CD14-positive monocyte (primary cell): ENCODE measurements at regions not wholly inside any gene's neighbourhood (a gene's known extent, or its start where the extent isn't known, plus 50 kb on each side); places are given as distances from the start of the nearest gene placed in this dataset.

Source experiments
- DNase-seq, 3 donors: peaks; one replicate each; pipeline ENCODE4 v3.0.0-alpha.2; 2011 to 2022
- H2AFZ ChIP-seq: 2 replicates; pipeline ENCODE4 v1.6.0; 2012; ENCODE audit warnings: mild to moderate bottlenecking, low read depth, low read length, inconsistent platforms; ENCODE audit not compliant: insufficient read depth, poor library complexity, severe bottlenecking
- H3K27ac ChIP-seq, 2 donors: 1 replicate in 1 of 2; 2 replicates in 1 of 2; pipeline ENCODE4 v1.5.1; 2012 to 2013; ENCODE audit warnings: low read length in 2 of 2, control low read depth in 1 of 2, inconsistent platforms in 1 of 2, low read depth in 1 of 2, mild to moderate bottlenecking in 1 of 2
- H3K27me3 ChIP-seq, 2 donors: one replicate each; pipeline versions ENCODE4 v1.6.0 to v1.6.1; 2011 to 2013; ENCODE audit warnings: low read length in 2 of 2; ENCODE audit not compliant: control insufficient read depth in 2 of 2, insufficient read depth in 2 of 2
- H3K36me3 ChIP-seq, 2 donors: replicated peaks in 1 of 2; 1 replicate in 1 of 2; 2 replicates in 1 of 2; pipeline versions ENCODE4 v1.5.1 to v1.6.1; 2012 to 2013; ENCODE audit warnings: low read length in 2 of 2, control low read depth in 1 of 2, inconsistent platforms in 1 of 2, mild to moderate bottlenecking in 1 of 2; ENCODE audit not compliant: insufficient read depth in 2 of 2, control insufficient read depth in 1 of 2
- H3K4me1 ChIP-seq, 2 donors: 1 replicate in 1 of 2; 2 replicates in 1 of 2; pipeline versions ENCODE4 v1.5.1 to v1.6.1; 2012 to 2013; ENCODE audit warnings: low read length in 2 of 2, control low read depth in 1 of 2, inconsistent platforms in 1 of 2, mild to moderate bottlenecking in 1 of 2, moderate library complexity in 1 of 2; ENCODE audit not compliant: insufficient read depth in 2 of 2, control insufficient read depth in 1 of 2
- H3K4me2 ChIP-seq: replicated peaks from 2 replicates; pipeline ENCODE3; 2012; ENCODE audit warnings: low read length, moderate library complexity, mild to moderate bottlenecking; ENCODE audit not compliant: poor library complexity, severe bottlenecking; ENCODE audit errors: extremely low read depth
- H3K4me3 ChIP-seq, 3 experiments: fragments of 200-600 bp in 1 of 3; sonication (generic) in 1 of 3; replicated peaks in 1 of 3; 1 replicate in 2 of 3; 2 replicates in 1 of 3; pipeline ENCODE4 v1.5.1; 2011 to 2013; ENCODE audit warnings: low read length in 3 of 3, mild to moderate bottlenecking in 3 of 3, control low read depth in 2 of 3, low read depth in 2 of 3, inconsistent platforms in 1 of 3, moderate library complexity in 1 of 3
- H3K79me2 ChIP-seq: 2 replicates; pipeline ENCODE4 v1.6.0; 2012; ENCODE audit warnings: mild to moderate bottlenecking, control low read depth, inconsistent platforms, low read length, moderate library complexity; ENCODE audit not compliant: insufficient read depth
- H3K9ac ChIP-seq: 2 replicates; pipeline ENCODE4 v1.6.0; 2017; ENCODE audit warnings: low read length, mild to moderate bottlenecking; ENCODE audit not compliant: insufficient read depth, poor library complexity, severe bottlenecking
- H3K9me3 ChIP-seq, 2 donors: replicated peaks in 1 of 2; 1 replicate in 1 of 2; 2 replicates in 1 of 2; pipeline versions ENCODE4 v1.5.1 to v1.6.1; 2012 to 2013; ENCODE audit warnings: low read length in 2 of 2, control low read depth in 1 of 2; ENCODE audit not compliant: control insufficient read depth in 1 of 2, insufficient read depth in 1 of 2
- H4K20me1 ChIP-seq: 2 replicates; pipeline ENCODE4 v1.6.0; 2012; ENCODE audit warnings: mild to moderate bottlenecking, low read length, control low read depth, moderate library complexity; ENCODE audit not compliant: insufficient read depth
- H3K27ac Mint-ChIP-seq, 7 donors: one replicate each; pipeline ENCODE4 v1.8.0; 2020; ENCODE audit warnings: mild to moderate bottlenecking in 7 of 7, mixed read lengths in 7 of 7, moderate library complexity in 6 of 7, inconsistent platforms in 2 of 7
- H3K27me3 Mint-ChIP-seq, 3 donors: one replicate each; pipeline ENCODE4 v1.8.0; 2021 to 2022; ENCODE audit warnings: low read depth in 3 of 3, mild to moderate bottlenecking in 3 of 3, mixed read lengths in 3 of 3, moderate library complexity in 3 of 3, inconsistent platforms in 1 of 3
- H3K36me3 Mint-ChIP-seq, 2 donors: one replicate each; pipeline ENCODE4 v1.8.0; 2020; ENCODE audit warnings: mixed read lengths in 2 of 2, inconsistent platforms in 1 of 2, mild to moderate bottlenecking in 1 of 2
- H3K4me1 Mint-ChIP-seq: one replicate; pipeline ENCODE4 v1.8.0; 2020; ENCODE audit warnings: mild to moderate bottlenecking, mixed read lengths
- H3K4me3 Mint-ChIP-seq, 2 donors: one replicate each; pipeline ENCODE4 v1.8.0; 2020; ENCODE audit warnings: mild to moderate bottlenecking in 2 of 2, mixed read lengths in 2 of 2, moderate library complexity in 1 of 2
- H3K9me3 Mint-ChIP-seq, 7 donors: one replicate each; pipeline ENCODE4 v1.8.0; 2020 to 2022; ENCODE audit warnings: mixed read lengths in 7 of 7, mild to moderate bottlenecking in 6 of 7, moderate library complexity in 6 of 7, inconsistent platforms in 2 of 7
- CTCF ChIP-seq: fragments of 200-600 bp; IDR thresholded peaks from one replicate; pipeline ENCODE4 v1.8.0; 2022; ENCODE audit warnings: antibody characterized with exemption, mild to moderate bottlenecking
- WGBS: methylation state at CpG from one replicate; pipeline ENCODE4 v1.1.5; 2013; ENCODE audit warnings: missing lambda C conversion rate; ENCODE audit not compliant: insufficient coverage; 5-methylcytosine and 5-hydroxymethylcytosine counted together
- intact Hi-C, 2 donors: fragments of 100-400 bp; cut with micrococcal nuclease; formaldehyde crosslinking; loops; one replicate each; pipeline versions ENCODE4 v1.15.0 to v1.15.1; 2023

DNA sequence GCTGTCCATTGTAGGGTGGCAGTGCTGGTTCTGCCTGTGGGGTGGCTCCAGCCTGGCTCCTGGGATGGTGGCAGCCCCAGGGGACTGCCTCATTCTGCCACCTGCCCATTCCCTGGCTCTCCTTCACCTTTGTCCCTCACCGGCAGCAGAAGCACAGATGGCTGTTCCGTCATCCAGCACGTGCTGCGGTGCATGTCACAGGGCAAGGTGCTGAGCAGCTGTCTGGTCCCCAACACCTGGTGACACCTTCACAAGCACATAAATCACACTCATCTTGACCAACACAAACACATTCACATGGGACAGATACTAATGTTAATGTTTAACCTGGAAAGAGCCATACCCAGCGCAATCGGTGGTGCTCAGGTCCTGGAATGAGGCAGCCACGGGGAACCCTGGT is 126.8 kb downstream of the UQCRFS1 start:
- no peak overlapping the region for H3K4me3 ChIP-seq
- H3K36me3 ChIP-seq: no peaks in the 10 kb centered on the region
- intact Hi-C loops: no loop called here
- Mint-ChIP-seq H3K9me3 (peaks cover 0 to 14% (median 3%) of the 10 kb centered on the region in 7 donors), H3K4me1 (no peaks in the 10 kb centered on the region), H3K27me3 (no peaks in the 10 kb centered on the region), H3K27ac (no peak overlapping the region), H3K4me3 (no peak overlapping the region), H3K36me3 (no peaks in the 10 kb centered on the region)
- H3K9me3 ChIP-seq: peaks cover 0 to 2% of the 10 kb centered on the region in 2 donors
- H3K4me2 ChIP-seq: no peak overlapping the region
- H3K79me2 ChIP-seq: no peaks in the 10 kb centered on the region
- no peak overlapping the region for H2AFZ ChIP-seq
- no peak for DNase-seq
- H3K9ac ChIP-seq: no peak overlapping the region
- H3K27ac ChIP-seq: no peak overlapping the region
- H3K4me1 ChIP-seq: no peaks in the 10 kb centered on the region
- H4K20me1 ChIP-seq: no peaks in the 10 kb centered on the region
- no peak for TF ChIP-seq CTCF
- WGBS: 93% methylated on average over 7 of the region's 7 CpGs
- no peaks in the 10 kb centered on the region for H3K27me3 ChIP-seq

DNA sequence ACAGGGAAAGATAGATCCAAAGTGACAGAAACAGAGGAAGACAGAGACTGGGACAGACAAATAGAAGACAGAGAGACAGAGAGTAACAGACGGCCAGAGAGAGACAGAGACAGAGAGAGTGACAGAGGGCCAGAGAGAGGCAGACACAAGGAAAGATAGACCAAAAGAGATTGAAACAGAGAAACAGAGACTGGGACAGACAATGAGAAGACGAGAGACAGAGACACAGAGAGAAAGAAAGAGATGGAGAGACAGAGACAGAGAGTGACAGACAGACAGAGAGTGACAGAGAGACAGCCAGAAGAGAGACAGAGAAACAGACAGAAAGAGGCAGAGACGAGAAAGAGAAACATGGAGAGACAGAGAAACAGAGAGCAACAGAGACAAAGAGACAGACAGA is 127.3 kb downstream of the UQCRFS1 start:
- no peak overlapping the region for H3K9ac ChIP-seq
- WGBS: 78% methylated on average over 3 of the region's 3 CpGs
- no peaks in the 10 kb centered on the region for H3K79me2 ChIP-seq
- no peaks in the 10 kb centered on the region for H4K20me1 ChIP-seq
- no peak overlapping the region for H3K4me3 ChIP-seq
- H3K4me1 ChIP-seq: no peaks in the 10 kb centered on the region
- no peak overlapping the region for H3K4me3 Mint-ChIP-seq
- H3K27me3 Mint-ChIP-seq: no peaks in the 10 kb centered on the region
- no peaks in the 10 kb centered on the region for H3K27me3 ChIP-seq
- TF ChIP-seq CTCF: no peak
- intact Hi-C loops: no loop called here
- no peaks in the 10 kb centered on the region for H3K4me1 Mint-ChIP-seq
- H3K27ac Mint-ChIP-seq: no peak overlapping the region
- peaks cover 0 to 2% of the 10 kb centered on the region in 2 donors for H3K9me3 ChIP-seq
- no peak overlapping the region for H3K4me2 ChIP-seq
- no peaks in the 10 kb centered on the region for H3K36me3 Mint-ChIP-seq
- no peak overlapping the region for H2AFZ ChIP-seq
- H3K9me3 Mint-ChIP-seq: peaks cover 0 to 14% (median 3%) of the 10 kb centered on the region in 7 donors
- H3K27ac ChIP-seq: no peak overlapping the region
- no peak for DNase-seq
- no peaks in the 10 kb centered on the region for H3K36me3 ChIP-seq
